ENCODE measurements at regions not wholly inside any gene's neighbourhood (a gene's known extent, or its start where the extent isn't known, plus 50 kb on each side); places are given as distances from the start of the nearest gene placed in this dataset.

GRCh38 chr13:74891610-74892009 lies 590.4 kb downstream of the TBC1D4 start:
- Histone ChIP-seq H3K36me3 (ENCODE audit: insufficient read depth, low read length) (no peaks in the 10 kb centered on the region), H3K9ac (ENCODE audit: low read length) (no peak overlapping the region), H3K27me3 (ENCODE audit: control insufficient read depth in 1 of 2, insufficient read depth in 2 of 2, low read length in 2 of 2) (no peaks in the 10 kb centered on the region), H3K4me3 (ENCODE audit: low read depth in 1 of 2, low read length in 2 of 2) (no peak overlapping the region), H3K27ac (ENCODE audit: low read depth, low read length) (no peak overlapping the region), H3K9me3 (ENCODE audit: low read length) (no peaks in the 10 kb centered on the region), H3K4me1 (ENCODE audit: insufficient read depth, low read length) (no peaks in the 10 kb centered on the region)

GRCh38 chr13:74889321-74889720 lies 592.6 kb downstream of the TBC1D4 start:
- no peaks in the 10 kb centered on the region for H3K9me3 ChIP-seq (ENCODE audit: low read length)
- no peaks in the 10 kb centered on the region for H3K36me3 ChIP-seq (ENCODE audit: insufficient read depth, low read length)
- no peaks in the 10 kb centered on the region for H3K4me1 ChIP-seq (ENCODE audit: insufficient read depth, low read length)
- H3K27me3 ChIP-seq (ENCODE audit: control insufficient read depth in 1 of 2, insufficient read depth in 2 of 2, low read length in 2 of 2): no peaks in the 10 kb centered on the region
- no peak overlapping the region for H3K9ac ChIP-seq (ENCODE audit: low read length)
- no peak overlapping the region for H3K4me3 ChIP-seq (ENCODE audit: low read depth in 1 of 2, low read length in 2 of 2)
- H3K27ac ChIP-seq (ENCODE audit: low read depth, low read length): no peak overlapping the region

- no peak overlapping the region for H3K27ac ChIP-seq (ENCODE audit: low read depth, low read length)
- H3K4me1 ChIP-seq (ENCODE audit: insufficient read depth, low read length): no peaks in the 10 kb centered on the region
Observed at GRCh38 chr13:74886502-74886901, 595.5 kb downstream of the TBC1D4 start.

GRCh38 chr13:74883834-74884233 lies 598.1 kb downstream of the TBC1D4 start:
- Histone ChIP-seq H3K27me3 (ENCODE audit: control insufficient read depth in 1 of 2, insufficient read depth in 2 of 2, low read length in 2 of 2) (no peaks in the 10 kb centered on the region), H3K9me3 (ENCODE audit: low read length) (no peaks in the 10 kb centered on the region), H3K9ac (ENCODE audit: low read length) (no peak overlapping the region), H3K4me3 (ENCODE audit: low read depth in 1 of 2, low read length in 2 of 2) (no peak overlapping the region), H3K27ac (ENCODE audit: low read depth, low read length) (no peak overlapping the region), H3K36me3 (ENCODE audit: insufficient read depth, low read length) (no peaks in the 10 kb centered on the region), H3K4me1 (ENCODE audit: insufficient read depth, low read length) (no peaks in the 10 kb centered on the region)

More at GRCh38 chr13:74886502-74886901, 595.5 kb downstream of the TBC1D4 start:
- H3K4me3 ChIP-seq (ENCODE audit: low read depth in 1 of 2, low read length in 2 of 2): no peak overlapping the region
- no peaks in the 10 kb centered on the region for H3K27me3 ChIP-seq (ENCODE audit: control insufficient read depth in 1 of 2, insufficient read depth in 2 of 2, low read length in 2 of 2)
- no peaks in the 10 kb centered on the region for H3K36me3 ChIP-seq (ENCODE audit: insufficient read depth, low read length)
- no peak overlapping the region for H3K9ac ChIP-seq (ENCODE audit: low read length)
- no peaks in the 10 kb centered on the region for H3K9me3 ChIP-seq (ENCODE audit: low read length)

DNA sequence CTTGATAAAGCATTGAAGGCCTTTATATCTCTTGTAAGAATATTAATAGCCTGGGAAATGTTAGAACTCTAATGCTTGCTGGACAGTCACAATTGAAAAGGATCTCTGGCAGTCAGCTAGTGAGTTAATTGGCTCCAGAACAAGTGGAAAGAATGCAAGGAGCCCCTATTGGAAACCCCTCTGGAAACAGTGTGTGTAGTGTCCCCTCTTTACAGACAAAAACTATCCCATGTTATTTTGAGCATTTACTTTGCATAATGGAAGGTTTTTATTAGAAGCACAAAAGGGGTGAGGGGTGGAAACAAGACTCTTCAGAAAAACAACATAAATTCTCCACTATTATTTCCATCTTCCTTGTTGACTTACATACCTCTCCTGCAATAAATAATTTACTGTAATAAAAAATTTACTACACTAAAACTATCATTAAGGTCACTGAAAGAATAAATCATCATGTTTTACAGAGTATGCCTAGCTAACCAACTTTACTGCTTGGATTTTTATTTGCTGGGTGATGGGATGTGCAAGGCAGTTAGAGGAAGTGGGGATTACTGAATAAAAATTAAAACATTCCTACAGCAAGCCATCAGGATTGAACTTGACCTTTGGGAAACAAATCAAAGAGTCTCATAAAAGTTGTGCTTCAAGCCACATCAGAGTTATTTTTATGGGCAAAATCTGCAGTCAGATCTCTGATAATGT lies 610.4 kb downstream of the TBC1D4 start:
- H3K27ac ChIP-seq (ENCODE audit: low read depth, low read length): no peak overlapping the region
- no peaks in the 10 kb centered on the region for H3K9me3 ChIP-seq (ENCODE audit: low read length)
- no peak overlapping the region for H3K4me3 ChIP-seq (ENCODE audit: low read depth in 1 of 2, low read length in 2 of 2)
- H3K9ac ChIP-seq (ENCODE audit: low read length): no peak overlapping the region
- no peaks in the 10 kb centered on the region for H3K27me3 ChIP-seq (ENCODE audit: control insufficient read depth in 1 of 2, insufficient read depth in 2 of 2, low read length in 2 of 2)
- H3K4me1 ChIP-seq (ENCODE audit: insufficient read depth, low read length): no peaks in the 10 kb centered on the region
- no peaks in the 10 kb centered on the region for H3K36me3 ChIP-seq (ENCODE audit: insufficient read depth, low read length)

DNA sequence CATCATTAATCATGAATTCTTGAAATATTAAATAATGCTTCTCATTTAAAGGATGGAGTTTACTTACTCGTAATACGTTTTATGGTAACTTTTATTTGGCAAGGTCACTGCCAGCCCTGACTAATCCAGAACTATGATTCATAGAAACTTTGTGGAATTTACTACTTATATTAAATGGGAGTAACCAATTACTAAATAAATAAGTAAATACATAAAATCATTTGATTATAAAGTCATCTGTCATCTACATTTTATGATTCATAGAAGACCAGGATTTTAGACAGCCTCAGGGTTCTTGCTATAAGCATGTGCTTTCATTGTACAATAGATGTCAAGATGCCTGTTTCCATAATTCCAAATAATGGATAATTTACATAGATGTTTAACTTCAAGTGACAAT lies 611.1 kb downstream of the TBC1D4 start:
- no peak overlapping the region for H3K9ac ChIP-seq (ENCODE audit: low read length)
- no peaks in the 10 kb centered on the region for H3K36me3 ChIP-seq (ENCODE audit: insufficient read depth, low read length)
- H3K27ac ChIP-seq (ENCODE audit: low read depth, low read length): no peak overlapping the region
- no peaks in the 10 kb centered on the region for H3K4me1 ChIP-seq (ENCODE audit: insufficient read depth, low read length)
- no peaks in the 10 kb centered on the region for H3K27me3 ChIP-seq (ENCODE audit: control insufficient read depth in 1 of 2, insufficient read depth in 2 of 2, low read length in 2 of 2)
- no peak overlapping the region for H3K4me3 ChIP-seq (ENCODE audit: low read depth in 1 of 2, low read length in 2 of 2)
- no peaks in the 10 kb centered on the region for H3K9me3 ChIP-seq (ENCODE audit: low read length)

DNA sequence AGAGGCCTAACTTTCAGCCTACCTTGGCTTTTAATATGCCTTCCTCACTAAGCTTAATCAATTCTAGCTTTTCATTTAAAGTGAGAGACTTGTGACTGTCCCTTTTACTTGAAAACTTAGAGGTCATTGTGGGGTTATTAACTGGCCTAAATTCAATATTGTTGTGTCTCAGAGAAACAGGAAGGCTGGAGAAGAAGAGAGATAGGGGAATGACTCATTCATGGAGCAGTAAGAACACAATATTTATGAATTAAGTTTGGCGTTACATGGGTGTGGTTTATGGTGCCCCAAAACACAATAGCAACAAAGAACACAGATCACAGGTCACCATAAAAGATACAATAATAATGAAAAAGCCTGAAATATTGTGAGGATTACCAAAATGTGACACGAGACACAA lies 612.1 kb downstream of the TBC1D4 start:
- no peaks in the 10 kb centered on the region for H3K4me1 ChIP-seq (ENCODE audit: insufficient read depth, low read length)
- H3K27ac ChIP-seq (ENCODE audit: low read depth, low read length): no peak overlapping the region
- H3K9ac ChIP-seq (ENCODE audit: low read length): no peak overlapping the region
- H3K9me3 ChIP-seq (ENCODE audit: low read length): no peaks in the 10 kb centered on the region
- no peaks in the 10 kb centered on the region for H3K27me3 ChIP-seq (ENCODE audit: control insufficient read depth in 1 of 2, insufficient read depth in 2 of 2, low read length in 2 of 2)
- H3K4me3 ChIP-seq (ENCODE audit: low read depth in 1 of 2, low read length in 2 of 2): no peak overlapping the region
- H3K36me3 ChIP-seq (ENCODE audit: insufficient read depth, low read length): no peaks in the 10 kb centered on the region

- Histone ChIP-seq H3K27me3 (ENCODE audit: control insufficient read depth in 1 of 2, insufficient read depth in 2 of 2, low read length in 2 of 2) (no peaks in the 10 kb centered on the region), H3K27ac (ENCODE audit: low read depth, low read length) (no peak overlapping the region), H3K4me1 (ENCODE audit: insufficient read depth, low read length) (no peaks in the 10 kb centered on the region), H3K9ac (ENCODE audit: low read length) (no peak overlapping the region), H3K36me3 (ENCODE audit: insufficient read depth, low read length) (no peaks in the 10 kb centered on the region), H3K4me3 (ENCODE audit: low read depth in 1 of 2, low read length in 2 of 2) (no peak overlapping the region), H3K9me3 (ENCODE audit: low read length) (no peaks in the 10 kb centered on the region)
Observed at GRCh38 chr13:74868049-74868448, 613.9 kb downstream of the TBC1D4 start.

DNA sequence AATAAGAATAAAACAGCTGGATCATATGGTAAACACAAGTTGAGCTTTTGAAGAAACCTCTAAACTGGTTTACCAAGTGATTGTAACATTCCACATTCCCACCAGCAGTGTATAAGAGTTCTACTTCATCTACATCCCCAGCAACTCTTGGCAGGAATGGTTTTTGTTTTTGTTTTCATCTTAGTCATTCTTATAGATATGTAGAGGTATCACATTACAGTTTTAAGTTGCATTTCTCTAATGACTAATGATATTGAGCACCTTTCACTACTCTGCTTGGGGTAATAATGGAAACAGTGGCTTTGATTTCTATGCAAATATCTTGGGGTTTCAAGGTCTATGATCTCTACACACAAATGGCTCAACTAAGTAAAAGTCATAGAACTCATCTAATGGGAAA lies 614.5 kb downstream of the TBC1D4 start:
- no peak overlapping the region for H3K4me3 ChIP-seq (ENCODE audit: low read depth in 1 of 2, low read length in 2 of 2)
- H3K9ac ChIP-seq (ENCODE audit: low read length): no peak overlapping the region
- no peaks in the 10 kb centered on the region for H3K36me3 ChIP-seq (ENCODE audit: insufficient read depth, low read length)
- H3K4me1 ChIP-seq (ENCODE audit: insufficient read depth, low read length): no peaks in the 10 kb centered on the region
- no peaks in the 10 kb centered on the region for H3K27me3 ChIP-seq (ENCODE audit: control insufficient read depth in 1 of 2, insufficient read depth in 2 of 2, low read length in 2 of 2)
- H3K9me3 ChIP-seq (ENCODE audit: low read length): no peaks in the 10 kb centered on the region
- H3K27ac ChIP-seq (ENCODE audit: low read depth, low read length): no peak overlapping the region

GRCh38 chr13:74866101-74866500 lies 615.9 kb downstream of the TBC1D4 start:
- no peaks in the 10 kb centered on the region for H3K9me3 ChIP-seq (ENCODE audit: low read length)
- H3K4me1 ChIP-seq (ENCODE audit: insufficient read depth, low read length): no peaks in the 10 kb centered on the region
- H3K4me3 ChIP-seq (ENCODE audit: low read depth in 1 of 2, low read length in 2 of 2): no peak overlapping the region
- no peak overlapping the region for H3K9ac ChIP-seq (ENCODE audit: low read length)
- H3K27me3 ChIP-seq (ENCODE audit: control insufficient read depth in 1 of 2, insufficient read depth in 2 of 2, low read length in 2 of 2): no peaks in the 10 kb centered on the region
- no peaks in the 10 kb centered on the region for H3K36me3 ChIP-seq (ENCODE audit: insufficient read depth, low read length)
- no peak overlapping the region for H3K27ac ChIP-seq (ENCODE audit: low read depth, low read length)

GRCh38 chr13:74865656-74866055 lies 616.3 kb downstream of the TBC1D4 start:
- H3K27ac ChIP-seq (ENCODE audit: low read depth, low read length): no peak overlapping the region
- H3K9me3 ChIP-seq (ENCODE audit: low read length): no peaks in the 10 kb centered on the region
- H3K36me3 ChIP-seq (ENCODE audit: insufficient read depth, low read length): no peaks in the 10 kb centered on the region
- no peak overlapping the region for H3K9ac ChIP-seq (ENCODE audit: low read length)
- no peak overlapping the region for H3K4me3 ChIP-seq (ENCODE audit: low read depth in 1 of 2, low read length in 2 of 2)
- no peaks in the 10 kb centered on the region for H3K27me3 ChIP-seq (ENCODE audit: control insufficient read depth in 1 of 2, insufficient read depth in 2 of 2, low read length in 2 of 2)
- H3K4me1 ChIP-seq (ENCODE audit: insufficient read depth, low read length): no peaks in the 10 kb centered on the region

- Histone ChIP-seq H3K36me3 (ENCODE audit: insufficient read depth, low read length) (no peaks in the 10 kb centered on the region), H3K9me3 (ENCODE audit: low read length) (no peaks in the 10 kb centered on the region), H3K4me1 (ENCODE audit: insufficient read depth, low read length) (no peaks in the 10 kb centered on the region), H3K27me3 (ENCODE audit: control insufficient read depth in 1 of 2, insufficient read depth in 2 of 2, low read length in 2 of 2) (no peaks in the 10 kb centered on the region), H3K9ac (ENCODE audit: low read length) (no peak overlapping the region), H3K4me3 (ENCODE audit: low read depth in 1 of 2, low read length in 2 of 2) (no peak overlapping the region), H3K27ac (ENCODE audit: low read depth, low read length) (no peak overlapping the region)
Observed at GRCh38 chr13:74860789-74861188, 621.2 kb downstream of the TBC1D4 start.
